ENCODE measurements at regions not wholly inside any gene's neighbourhood (a gene's known extent, or its start where the extent isn't known, plus 50 kb on each side); places are given as distances from the start of the nearest gene placed in this dataset.

- no peak for DNase-seq
Observed at GRCh38 chr19:13604902-13605586, 98.8 kb upstream of the CACNA1A start.

GRCh38 chr19:13600802-13601201 lies 94.5 kb upstream of the CACNA1A start:
- no peak for DNase-seq

GRCh38 chr19:13600091-13600490 lies 93.8 kb upstream of the CACNA1A start:
- no peak for DNase-seq

GRCh38 chr19:13599681-13600080 lies 93.4 kb upstream of the CACNA1A start:
- DNase-seq = no peak

GRCh38 chr19:13598098-13598497 lies 91.8 kb upstream of the CACNA1A start:
- DNase-seq = no peak

- DNase-seq = peak; percentile 30 to 34
Observed at GRCh38 chr19:13597640-13598039, 91.4 kb upstream of the CACNA1A start.

GRCh38 chr19:13588957-13589833 lies 82.9 kb upstream of the CACNA1A start:
- DNase-seq = peak; percentile 28 to 57

GRCh38 chr19:13585512-13585911 lies 79.2 kb upstream of the CACNA1A start:
- no peak for DNase-seq

- DNase-seq = no peak
Observed at GRCh38 chr19:13583753-13584152, 77.5 kb upstream of the CACNA1A start.

- DNase-seq = no peak
Observed at GRCh38 chr19:13583114-13583513, 76.8 kb upstream of the CACNA1A start.

GRCh38 chr19:13581576-13581975 lies 75.3 kb upstream of the CACNA1A start:
- no peak for DNase-seq

GRCh38 chr19:13579388-13580060 lies 73.2 kb upstream of the CACNA1A start:
- DNase-seq = no peak

- DNase-seq = no peak
Observed at GRCh38 chr19:13576726-13577125, 70.4 kb upstream of the CACNA1A start.

GRCh38 chr19:13574933-13575332 lies 68.7 kb upstream of the CACNA1A start:
- DNase-seq = no peak

- DNase-seq = no peak
Observed at GRCh38 chr19:13573056-13573667, 66.9 kb upstream of the CACNA1A start.

- DNase-seq = no peak
Observed at GRCh38 chr19:13561461-13561860, 55.2 kb upstream of the CACNA1A start.

- no peak for DNase-seq
Observed at GRCh38 chr19:13557756-13558398, 51.6 kb upstream of the CACNA1A start.

GRCh38 chr19:13556552-13556951 lies 50.3 kb upstream of the CACNA1A start:
- DNase-seq = no peak

Data from NCI-H1930 (cell line).